Skin of body (tissue), 1 donor: ENCODE measurements at regions not wholly inside any gene's neighbourhood (a gene's known extent, or its start where the extent isn't known, plus 50 kb on each side); places are given as distances from the start of the nearest gene placed in this dataset.

Source experiments
- DNase-seq: peaks from one replicate; lab custom pipeline; 2025; lab: John Stamatoyannopoulos, UW

DNA sequence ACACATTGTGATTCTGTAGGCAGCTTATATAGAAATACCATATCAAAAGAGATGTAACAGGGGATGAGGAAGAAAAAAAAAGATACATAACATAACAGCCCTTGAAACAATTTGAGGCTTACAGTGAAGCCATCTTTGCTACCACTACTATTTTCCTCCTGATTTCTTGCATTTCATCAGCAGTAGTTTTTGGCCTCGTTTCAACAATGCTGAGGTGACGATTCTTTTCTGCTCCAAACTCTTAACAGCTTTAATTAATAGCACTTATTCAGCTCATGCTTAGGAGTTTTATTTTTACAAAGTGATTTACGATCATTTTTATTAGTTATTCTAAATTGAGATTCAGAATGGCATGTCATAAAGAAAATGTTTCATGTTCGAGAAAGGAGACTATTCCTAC lies 163.2 kb downstream of the DCK start:
- DNase-seq = no peak

DNA sequence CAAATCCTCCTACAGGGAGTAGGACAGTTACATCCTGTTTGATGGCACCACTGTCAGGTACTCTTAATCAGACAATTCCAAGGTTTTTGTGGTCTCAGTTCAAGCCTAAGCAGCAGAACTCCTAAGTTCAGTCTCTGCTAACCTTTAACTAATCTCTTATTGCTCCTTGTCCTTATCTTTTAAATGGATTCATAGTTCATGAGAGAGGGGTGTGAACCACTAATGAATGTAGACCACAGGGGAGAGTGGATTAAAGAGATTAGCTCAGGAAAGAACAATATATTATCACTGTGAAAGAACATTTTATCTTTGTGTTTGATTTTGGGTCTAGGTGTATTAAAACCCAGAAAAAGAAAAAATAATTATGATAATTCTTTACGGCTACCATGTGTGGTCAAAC lies 168.9 kb downstream of the DCK start:
- no peak for DNase-seq

DNA sequence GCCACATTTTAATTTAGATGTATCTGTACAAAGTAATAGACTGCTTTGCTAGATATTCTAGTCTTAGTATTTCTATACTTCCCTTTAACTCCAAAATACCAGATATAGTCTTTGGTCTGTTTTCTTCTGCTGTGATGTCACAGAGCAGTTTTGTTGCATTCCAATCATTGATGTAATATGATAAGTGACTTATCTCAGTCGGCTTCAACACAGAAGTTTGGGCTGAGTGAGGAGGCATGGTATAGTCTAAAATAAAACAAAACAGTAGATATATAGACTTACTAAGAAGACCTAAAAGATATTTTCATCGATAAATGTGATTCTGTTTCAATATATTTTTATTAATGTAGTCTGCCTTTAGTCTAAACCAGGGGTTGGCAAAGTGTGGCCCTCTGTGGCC lies 169.9 kb downstream of the DCK start:
- DNase-seq = no peak

DNA sequence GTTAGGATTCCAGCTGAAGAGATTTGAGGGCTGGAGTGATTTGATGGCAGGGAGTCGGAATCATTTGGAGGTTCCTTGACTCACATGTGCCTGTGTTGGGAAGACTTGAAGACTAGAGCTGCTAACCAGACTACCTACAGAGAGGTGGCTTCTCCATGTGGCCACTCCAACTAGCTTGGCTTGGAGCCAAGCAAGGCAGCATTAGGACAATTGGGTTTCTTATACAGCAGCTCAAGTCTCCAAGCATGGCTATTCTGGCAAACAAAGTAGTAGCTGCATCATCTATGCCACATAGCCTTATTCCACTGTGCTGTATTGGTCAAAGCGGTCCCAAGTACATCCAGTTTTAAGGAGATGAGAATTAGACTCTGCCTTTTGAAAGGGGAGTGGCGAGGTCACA lies 171.7 kb upstream of the SLC4A4 start:
- DNase-seq = no peak

DNA sequence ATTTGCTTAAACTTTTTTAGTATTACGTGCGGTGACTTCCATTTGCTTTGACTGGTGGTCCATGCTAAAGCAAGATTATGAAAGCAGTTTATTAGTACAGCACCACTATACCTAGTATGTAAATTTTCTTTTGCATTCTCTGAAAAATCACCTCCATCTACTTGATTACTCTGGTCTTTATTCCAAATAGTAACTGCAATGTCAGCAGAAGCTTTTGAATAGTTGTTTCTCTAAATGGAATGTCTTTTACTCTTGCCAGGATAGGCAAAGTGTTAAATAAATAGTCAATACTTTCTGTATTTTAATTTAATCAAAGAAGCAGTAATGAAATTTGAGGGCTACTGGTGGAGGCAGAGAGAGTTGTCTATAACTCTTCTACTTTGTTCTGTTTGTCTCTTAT lies 167.2 kb upstream of the SLC4A4 start:
- no peak for DNase-seq

DNA sequence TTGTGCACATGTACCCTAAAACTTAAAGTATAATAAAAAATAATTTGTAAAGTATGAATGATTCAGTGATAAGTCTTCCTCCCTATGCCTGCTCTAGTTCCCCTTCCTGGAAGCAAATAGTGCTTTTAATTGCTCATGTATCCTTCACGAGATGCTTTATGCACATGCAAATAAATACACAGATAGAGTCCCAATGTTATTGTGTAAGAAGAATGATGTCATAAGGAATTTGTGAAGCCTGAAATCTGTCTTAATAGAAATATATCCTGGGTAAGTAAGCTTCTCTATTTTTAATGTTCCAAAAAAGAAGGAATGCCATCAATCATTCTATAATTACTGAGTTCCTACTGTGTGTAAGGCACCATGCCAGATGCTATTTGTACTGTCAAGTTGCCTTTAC lies 157.5 kb upstream of the SLC4A4 start:
- no peak for DNase-seq

DNA sequence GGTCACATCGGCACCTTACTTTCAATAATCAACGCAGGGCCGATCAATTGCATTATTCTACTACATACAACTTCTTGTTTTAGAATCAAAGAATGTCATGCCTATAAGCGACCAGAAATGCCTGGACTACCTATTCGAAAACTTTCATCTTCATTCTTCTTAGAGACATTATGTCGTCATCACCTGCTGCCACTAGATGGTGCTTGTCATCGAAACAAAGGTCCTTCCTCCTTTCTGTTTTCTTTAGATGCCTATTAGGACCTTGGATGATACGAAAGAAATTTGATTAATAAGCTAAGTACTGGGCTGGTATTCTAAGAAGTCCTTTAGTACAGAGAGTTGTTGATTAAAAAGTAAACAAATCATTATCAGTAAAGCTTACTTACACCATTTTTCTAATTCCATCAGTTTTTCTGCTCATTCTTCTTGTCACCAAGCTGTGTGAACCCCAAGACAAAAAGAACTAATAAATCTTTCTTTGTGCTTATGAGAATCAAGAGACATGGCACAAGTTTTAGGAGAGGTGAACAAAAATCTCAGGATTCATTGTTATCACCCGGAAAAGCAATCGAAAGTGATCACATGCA lies 154.5 kb upstream of the SLC4A4 start:
- DNase-seq = peak; percentile 24

DNA sequence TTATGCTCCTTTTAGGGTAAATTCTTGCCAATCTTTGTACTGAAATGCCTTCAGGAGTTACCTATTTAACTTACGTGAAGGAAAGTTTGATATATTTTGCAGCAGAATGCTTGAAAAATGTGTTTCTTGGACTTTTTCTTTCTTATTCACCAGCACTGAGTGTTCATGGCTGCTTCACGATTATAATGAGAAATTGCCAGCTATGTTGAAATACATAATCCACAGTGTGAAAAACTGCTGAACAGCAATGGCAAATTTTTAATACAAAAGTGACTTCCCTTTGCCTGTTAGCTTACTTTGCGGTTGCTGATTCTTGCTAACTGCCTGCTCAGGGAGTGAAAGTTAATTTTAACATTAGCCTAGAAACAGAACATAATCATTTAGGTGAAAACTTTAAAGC lies 153.8 kb upstream of the SLC4A4 start:
- DNase-seq = no peak

DNA sequence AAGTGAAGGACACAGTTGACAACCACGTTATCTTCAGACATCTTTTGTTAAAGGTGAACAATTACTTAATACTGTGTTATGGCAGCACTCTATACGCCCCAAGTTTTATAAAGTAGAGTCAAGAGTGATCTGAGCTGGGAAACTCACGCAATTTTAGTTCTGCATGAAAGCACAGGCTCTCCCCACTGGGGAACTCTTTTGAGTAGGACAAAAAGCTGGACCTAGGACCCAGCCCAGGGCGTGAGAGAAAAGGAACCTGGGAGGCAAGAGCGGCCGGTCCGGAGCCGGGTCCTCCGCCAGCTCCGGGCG lies 152.6 kb upstream of the SLC4A4 start:
- no peak for DNase-seq

DNA sequence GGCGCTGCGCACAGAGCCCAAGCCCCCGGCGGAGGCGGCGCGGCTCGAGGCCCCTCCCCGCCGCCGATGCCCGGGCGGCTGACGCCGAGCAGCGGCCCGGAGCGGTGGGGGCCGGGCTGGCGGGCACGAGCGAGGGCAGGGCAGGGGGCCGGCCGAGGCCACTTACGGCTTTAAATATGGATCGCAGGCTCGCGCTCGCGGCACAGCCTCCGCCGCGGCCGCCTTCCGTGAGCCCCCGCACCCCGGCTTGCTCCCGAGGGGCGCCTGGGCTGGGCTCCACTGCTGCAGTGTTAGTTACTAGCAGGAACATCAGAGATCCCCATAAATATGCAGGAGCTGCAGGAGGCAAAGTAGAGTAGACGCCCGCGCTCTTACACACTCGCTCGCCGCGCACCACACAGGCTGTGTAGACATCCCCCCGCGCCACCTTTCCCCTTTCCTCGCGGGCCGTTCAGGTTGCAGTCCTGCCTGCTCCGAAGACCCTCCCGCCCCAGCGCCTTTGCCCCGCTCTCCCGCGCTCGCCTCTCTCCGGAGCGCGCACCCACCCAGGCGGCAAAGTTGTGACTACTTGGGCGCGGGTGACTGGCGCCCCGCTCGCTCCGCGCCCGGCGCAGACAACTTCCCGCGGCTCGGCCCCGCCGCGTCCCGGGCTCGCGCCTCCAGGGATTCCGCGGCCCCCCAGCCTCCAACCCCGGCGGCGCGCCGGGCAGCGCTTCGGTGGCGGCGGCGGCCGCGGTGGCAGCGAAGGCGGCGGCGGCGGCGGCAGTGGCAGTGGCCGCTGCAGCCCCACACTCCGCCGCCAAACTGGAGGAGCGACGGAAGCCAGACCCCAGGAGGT lies 152.0 kb upstream of the SLC4A4 start:
- DNase-seq = peak; percentile 10

DNA sequence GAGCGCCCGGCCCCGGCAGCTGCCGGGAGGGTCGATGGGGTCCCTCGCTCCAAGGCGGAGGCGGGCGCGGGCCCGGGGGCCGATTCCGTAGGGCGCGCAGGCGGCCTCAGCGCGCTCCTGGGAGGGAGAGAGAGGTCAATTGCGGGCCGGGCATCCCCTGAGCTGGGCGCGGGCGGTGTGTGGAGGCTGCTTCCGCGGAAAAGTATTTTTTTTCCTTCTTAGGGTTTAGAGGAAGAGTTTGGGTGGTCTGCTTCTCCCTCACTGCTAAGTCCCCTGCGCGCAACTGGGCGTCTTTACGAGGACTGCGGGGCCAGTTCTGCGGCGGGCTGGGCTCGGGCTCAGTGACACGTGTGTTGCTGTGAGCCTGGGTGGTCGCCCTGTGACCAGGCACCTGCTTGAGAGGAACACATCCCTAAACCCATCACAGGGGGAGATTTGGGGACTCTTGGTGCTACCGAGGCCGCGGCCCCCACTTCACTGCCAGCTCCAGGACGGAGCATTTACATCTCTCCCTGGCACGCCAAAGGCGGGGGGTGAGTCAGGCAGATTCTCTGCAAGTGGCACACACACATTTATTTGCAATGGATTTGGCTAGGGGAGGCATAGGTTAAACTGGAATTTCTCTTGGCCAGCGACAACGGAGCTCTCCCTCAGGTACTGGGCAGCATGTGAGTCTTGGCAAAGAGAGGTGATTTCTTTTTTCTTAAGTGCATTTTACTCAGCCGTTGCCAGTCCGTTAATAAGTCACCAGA lies 151.2 kb upstream of the SLC4A4 start:
- no peak for DNase-seq

DNA sequence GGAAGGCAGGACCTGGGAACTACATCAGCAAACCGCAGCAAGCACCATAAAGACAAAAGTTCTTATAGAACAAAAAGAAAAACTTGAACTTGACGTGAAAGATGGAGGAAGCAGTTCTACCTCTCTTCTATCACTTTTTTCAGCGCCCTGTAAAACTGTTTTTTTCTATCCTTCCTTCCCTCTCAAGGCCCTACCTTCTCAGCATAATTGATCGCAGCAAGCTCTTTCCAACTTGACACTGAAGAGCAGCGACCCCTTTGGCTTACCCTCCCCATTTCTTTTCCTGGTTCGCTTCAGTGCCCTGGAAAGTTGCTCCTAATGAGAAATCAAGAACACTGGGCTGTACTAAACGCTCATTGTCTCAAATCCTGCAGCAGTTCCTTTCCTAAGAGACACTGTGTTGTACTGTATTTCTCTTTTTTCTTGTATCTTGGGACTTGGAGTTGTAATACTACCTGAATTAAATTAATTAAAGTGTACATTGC lies 150.6 kb upstream of the SLC4A4 start:
- DNase-seq = no peak

DNA sequence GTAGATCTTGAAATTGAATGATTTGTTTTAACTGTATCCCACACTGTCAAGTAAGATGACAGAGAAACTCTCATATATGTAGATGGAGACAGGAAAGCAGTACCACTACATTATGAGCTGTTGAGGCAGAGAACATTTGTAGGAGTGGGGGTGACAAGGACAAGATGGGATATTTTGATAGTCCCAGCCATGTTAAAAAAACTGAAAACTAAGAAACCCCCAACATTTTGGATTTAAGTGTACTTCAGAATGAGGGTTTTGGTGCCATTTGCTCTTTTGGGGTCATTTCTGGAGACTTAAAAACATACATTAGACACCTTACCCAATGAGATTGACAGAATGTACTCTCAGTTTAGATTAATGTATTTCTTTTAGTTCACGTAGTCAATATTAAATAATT lies 149.9 kb upstream of the SLC4A4 start:
- DNase-seq = no peak

DNA sequence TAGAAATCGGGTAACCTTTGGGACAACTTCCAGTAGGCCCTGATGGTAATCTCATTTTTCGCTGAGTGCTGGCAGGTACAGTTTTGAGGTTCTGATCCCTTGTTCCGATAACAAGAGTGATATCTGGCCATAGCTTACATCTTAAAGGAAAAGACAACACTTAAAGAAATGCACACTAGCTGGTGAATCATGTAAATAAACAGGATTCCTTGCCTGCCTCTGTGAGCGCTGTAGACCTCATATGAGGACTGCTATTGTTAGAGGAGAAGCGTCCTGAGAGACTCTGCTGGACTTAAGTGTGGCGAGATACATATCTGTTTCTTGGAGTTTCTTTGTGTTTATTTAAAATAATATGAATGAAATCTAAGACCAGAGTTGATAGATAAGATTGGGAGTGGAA lies 149.3 kb upstream of the SLC4A4 start:
- no peak for DNase-seq

DNA sequence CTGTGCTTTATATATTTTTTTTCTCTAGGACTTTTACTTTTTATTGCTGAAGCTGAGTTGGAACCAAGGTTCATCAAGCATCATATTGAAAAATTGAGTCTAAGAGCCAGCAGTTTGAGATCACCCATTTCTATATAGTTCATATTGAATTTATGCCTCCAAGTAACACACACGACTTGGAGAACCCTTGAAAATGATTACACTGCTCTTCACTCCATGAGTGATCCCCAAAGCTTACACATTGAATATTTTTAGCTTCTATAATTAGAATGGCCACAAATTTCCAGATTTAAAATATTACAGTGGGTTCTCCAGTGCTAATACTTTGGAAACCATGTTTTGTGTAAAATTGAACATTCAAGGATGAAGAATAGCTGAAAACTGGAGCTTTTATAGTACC lies 144.4 kb upstream of the SLC4A4 start:
- DNase-seq = no peak

DNA sequence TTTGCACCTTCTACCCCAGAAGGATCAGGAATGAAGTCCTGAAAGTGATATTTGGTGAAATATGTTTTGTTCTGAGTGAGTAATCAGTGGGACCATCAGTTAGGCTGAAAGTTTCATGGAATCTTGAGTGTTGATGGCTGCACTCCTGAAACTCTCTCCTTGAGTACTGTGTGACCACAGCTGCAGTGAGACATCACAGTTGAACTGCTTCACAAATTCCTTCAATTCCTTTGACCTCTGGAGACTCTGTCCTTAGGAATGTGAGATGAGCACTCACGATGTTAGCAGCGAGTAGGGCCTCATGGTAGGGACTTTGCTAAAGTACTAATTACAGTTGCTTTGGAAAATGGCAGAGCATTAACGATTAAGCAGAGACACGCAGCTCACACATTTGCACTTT lies 142.9 kb upstream of the SLC4A4 start:
- no peak for DNase-seq

DNA sequence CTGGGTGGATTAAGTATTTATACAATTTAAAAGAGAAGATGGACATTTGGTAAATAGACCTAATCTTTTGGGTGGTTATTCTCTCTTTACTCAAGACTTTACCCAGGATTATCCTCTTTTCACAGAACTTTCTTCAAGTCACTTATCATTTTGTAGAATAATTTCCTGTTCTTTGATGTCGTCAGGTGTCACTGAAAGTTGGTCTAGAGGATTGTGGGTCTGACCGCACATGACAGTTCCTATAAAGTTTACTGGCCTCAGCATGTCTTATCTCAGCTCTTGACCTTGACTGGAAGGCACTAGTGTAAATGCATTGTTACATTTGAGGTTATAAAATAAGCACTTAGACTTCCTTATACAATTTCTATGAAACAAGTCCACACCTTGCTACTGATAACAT lies 139.9 kb upstream of the SLC4A4 start:
- DNase-seq = no peak

DNA sequence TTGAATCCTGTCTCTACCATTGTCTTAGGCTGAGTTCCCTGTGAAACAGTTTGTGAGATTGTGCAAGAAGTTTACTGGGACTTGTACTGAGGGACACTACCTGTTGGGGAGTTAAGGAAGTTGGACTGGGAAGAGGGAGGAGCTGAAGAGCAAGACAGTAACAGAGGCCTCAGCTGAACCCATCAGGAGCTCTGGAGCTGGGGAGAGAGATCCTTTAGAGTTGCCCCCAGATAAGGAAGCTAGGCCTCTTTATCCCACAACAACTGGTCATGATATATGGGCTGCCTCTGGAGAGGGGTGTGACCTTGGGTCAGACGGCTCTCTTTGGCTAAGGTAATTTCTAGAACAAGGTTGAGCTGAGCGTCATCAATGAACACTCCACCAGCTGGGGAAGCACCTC lies 137.8 kb upstream of the SLC4A4 start:
- DNase-seq = no peak

DNA sequence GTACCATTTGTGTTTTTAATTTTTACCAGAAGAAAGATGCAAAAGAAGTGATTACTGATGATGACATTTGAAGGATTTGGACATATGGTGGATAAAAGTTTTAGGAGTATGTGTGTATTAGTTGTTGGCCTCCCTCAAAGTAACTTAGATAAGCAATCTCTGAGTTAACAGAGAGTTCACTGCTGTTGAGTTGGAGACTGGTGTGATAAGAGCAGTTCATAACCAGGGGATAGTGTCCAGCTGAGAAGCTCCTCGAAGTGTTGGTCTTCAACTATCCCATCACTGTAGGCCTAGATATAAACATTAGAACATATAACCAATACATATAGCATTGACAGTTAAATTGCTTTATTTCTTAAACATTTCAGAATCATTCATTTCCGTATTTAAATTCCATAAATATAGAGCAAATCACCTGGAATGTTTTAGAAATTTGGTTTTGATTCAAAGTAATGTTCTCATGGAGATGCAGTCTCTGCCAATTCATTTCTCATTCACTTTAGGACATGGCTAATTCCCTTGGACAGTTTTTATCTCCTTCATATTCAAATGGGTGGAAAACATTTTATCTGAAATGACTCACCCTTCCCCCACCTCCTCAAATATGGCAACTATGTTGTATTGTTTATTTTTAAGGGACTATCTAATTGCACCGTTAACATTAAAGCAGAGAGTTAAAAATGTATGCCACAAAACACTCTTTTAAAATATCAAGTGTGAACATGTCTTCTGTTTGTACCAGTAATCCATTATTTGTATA lies 136.8 kb upstream of the SLC4A4 start:
- no peak for DNase-seq

DNA sequence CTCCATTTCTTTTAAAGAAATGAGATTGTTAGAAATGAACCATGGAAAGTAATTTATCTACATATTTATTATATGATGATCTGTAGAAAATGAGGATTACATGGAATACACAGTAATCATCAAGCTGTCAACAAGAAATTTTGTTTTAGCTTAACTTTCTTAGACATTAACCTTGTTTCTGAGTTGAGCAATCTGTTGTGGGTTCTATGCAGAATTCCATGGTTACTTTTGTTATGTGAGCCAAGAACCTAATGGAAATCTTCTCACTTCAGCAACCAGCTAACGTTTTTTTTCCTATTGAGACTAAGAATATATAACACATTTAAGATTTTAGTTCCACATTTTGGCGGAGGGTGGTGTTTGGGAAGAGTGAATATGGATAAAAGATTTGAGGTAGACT lies 136.1 kb upstream of the SLC4A4 start:
- no peak for DNase-seq

DNA sequence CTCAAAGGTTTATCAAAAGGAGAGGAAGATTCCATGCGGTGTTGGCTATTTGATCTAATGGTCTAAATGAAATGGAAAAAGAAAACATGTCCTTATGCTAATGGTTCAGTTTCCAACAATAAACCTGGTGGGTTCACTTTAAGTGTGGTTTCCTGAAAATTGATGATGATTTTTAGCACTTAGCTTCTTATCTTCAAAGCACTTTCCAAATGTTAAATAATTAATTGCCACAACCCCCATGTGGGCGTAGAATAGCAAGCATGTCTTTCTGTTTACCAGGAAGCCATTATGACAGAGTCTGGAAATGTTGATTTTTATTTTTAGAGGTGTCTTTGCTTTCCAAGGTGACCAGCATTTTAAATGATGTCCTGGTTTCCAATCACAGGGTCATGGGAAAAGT lies 134.8 kb upstream of the SLC4A4 start:
- no peak for DNase-seq

DNA sequence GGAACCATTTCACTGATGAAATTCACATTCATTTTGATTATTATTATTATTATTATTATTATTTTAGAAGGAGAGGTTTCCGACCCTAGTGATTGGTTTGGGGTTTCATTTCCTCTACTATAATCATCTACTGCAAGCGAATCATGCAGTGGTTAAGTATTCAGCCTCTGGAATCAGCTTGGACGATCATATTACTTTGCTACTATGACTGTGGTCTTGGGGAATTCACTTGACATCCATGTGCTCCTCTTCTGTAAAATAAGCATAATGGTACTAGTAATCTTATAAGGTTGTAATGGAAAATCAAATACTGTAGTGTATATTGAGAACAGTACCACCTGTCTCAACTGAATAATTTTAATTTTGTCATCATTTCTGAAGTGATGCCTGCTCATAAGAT lies 132.1 kb upstream of the SLC4A4 start:
- no peak for DNase-seq
